Heart right ventricle (tissue), 16 donors: ENCODE measurements at regions not wholly inside any gene's neighbourhood (a gene's known extent, or its start where the extent isn't known, plus 50 kb on each side); places are given as distances from the start of the nearest gene placed in this dataset.

ENCODE experiments used
- ATAC-seq, 8 donors: fragments of 200-7000 bp; cut with Tn5 transposase; one replicate each; pipeline ENCODE4 v1.9.1; 2020; ENCODE audit warnings: mild to moderate bottlenecking in 8 of 8, moderate library complexity in 8 of 8, moderate number of reproducible peaks in 1 of 8
- DNase-seq, 2 donors: peaks; one replicate each; pipeline ENCODE4 v3.0.0-alpha.2; 2020
- H3K27ac ChIP-seq, 10 donors: fragments of 200-600 bp; sonication (generic) in 2 of 10; one replicate each; pipeline versions ENCODE4 v1.5.0 to v1.8.0; 2020 to 2022; ENCODE audit warnings: mild to moderate bottlenecking in 3 of 10
- H3K27me3 ChIP-seq, 7 donors: fragments of 200-600 bp; one replicate each; pipeline ENCODE4 v1.8.0; 2021 to 2022; ENCODE audit warnings: mild to moderate bottlenecking in 2 of 7
- H3K36me3 ChIP-seq, 9 donors: fragments of 200-600 bp; sonication (generic) in 1 of 9; one replicate each; pipeline versions ENCODE4 v1.5.0 to v1.8.0; 2020 to 2022; ENCODE audit warnings: mild to moderate bottlenecking in 2 of 9
- H3K4me1 ChIP-seq, 9 donors: fragments of 200-600 bp; sonication (generic) in 1 of 9; one replicate each; pipeline versions ENCODE4 v1.5.0 to v1.8.0; 2020 to 2022; ENCODE audit warnings: mild to moderate bottlenecking in 4 of 9
- H3K4me3 ChIP-seq, 10 donors: fragments of 200-600 bp; sonication (generic) in 2 of 10; one replicate each; pipeline versions ENCODE4 v1.5.0 to v1.8.0; 2020 to 2022; ENCODE audit warnings: mild to moderate bottlenecking in 7 of 10, moderate library complexity in 2 of 10
- H3K9me3 ChIP-seq, 11 donors: fragments of 200-600 bp in 10 of 11; sonication (generic) in 2 of 11; one replicate each; pipeline versions ENCODE4 v1.5.0 to v1.8.0; 2013 to 2022; ENCODE audit warnings: mild to moderate bottlenecking in 2 of 11, control low read depth in 1 of 11, moderate library complexity in 1 of 11
- CTCF ChIP-seq, 9 donors: fragments of 200-600 bp; sonication (generic) in 2 of 9; IDR thresholded peaks; one replicate each; pipeline versions ENCODE4 v1.5.0 to v1.8.0; 2021 to 2022; ENCODE audit warnings: antibody characterized with exemption in 9 of 9, mild to moderate bottlenecking in 5 of 9, moderate library complexity in 1 of 9
- WGBS, 2 donors: extraction: QIAGEN DNeasy Blood & Tissue Kit; methylation state at CpG; one replicate each; pipeline ENCODE4 v1.1.7; 2013; ENCODE audit warnings: inconsistent platforms in 1 of 2; 5-methylcytosine and 5-hydroxymethylcytosine counted together
- intact Hi-C, 10 donors: fragments of 100-400 bp; cut with DNase I; formaldehyde crosslinking; loops; one replicate each; pipeline versions ENCODE4 v1.11.1 to v1.14.2; 2022
- donor health status: Arrhythmogenic right ventricular cardiomyopathy.
- donor health status: ischemic (EF 13 %, LVEDD 7.1; RV severe dilation, severe dysfunction).
- donor health status: healthy with polysubstance abuse.
- donor health status: DM: no; HTN: yes; CAD: no.
- donor health status: DM: no; HTN: no; CAD: no.
- donor health status: ischemic (EF 25% LVEDD 6.9; RV normal size, moderate dysfunction).
- donor health status: ischemic (EF 25% LVEDD 5.7; RV mildly dilated, moderate dysfunction).
- donor health status: healthy.
- donor health status: DM: yes; HTN: yes; CAD: no.
- donor health status: Ischemic cardiomyopathy.
- donor health status: ischemic (EF 35%, LVEDD 5.7; RV mildly dilated, moderate dysfunction).
- donor health status: nonischemic (EF 11% LVEDD 7.7; RV severe dilation, severe dysfunction).
- donor health status: DM: yes; HTN: yes; CAD: no.
- donor health status: PGD.
- donor health status: ischemic (EF 29% LVEDD 5.4; RV normal size, mild dysfunction).
- donor health status: nonischemic (EF 23%, LVEDD 6.1; RV moderate dilation, normal function).

GRCh38 chr3:137131081-137131480, 173.3 kb downstream of the IL20RB start:
- Histone ChIP-seq H3K27me3 (peaks cover 0 to 6% (median 0%) of the 10 kb centered on the region in 7 donors), H3K27ac (no peak overlapping the region), H3K4me3 (no peak overlapping the region), H3K4me1 (no peaks in the 10 kb centered on the region), H3K9me3 (no peaks in the 10 kb centered on the region), H3K36me3 (no peaks in the 10 kb centered on the region)
- ATAC-seq = no peak
- intact Hi-C loops = no loop called here
- TF ChIP-seq CTCF (IDR thresholded peaks at IDR 0.05) = no peak
- 58 to 63% methylated on average over 2 of the region's 2 CpGs for WGBS, 2 donors
- DNase-seq = no peak

- DNase-seq (no peak), ATAC-seq (no peak)
- no peaks in the 10 kb centered on the region for H3K4me1 ChIP-seq
- H3K4me3 ChIP-seq = no peak overlapping the region
- no peak for TF ChIP-seq CTCF (IDR thresholded peaks at IDR 0.05)
- no peaks in the 10 kb centered on the region for H3K36me3 ChIP-seq
- no peak overlapping the region for H3K27ac ChIP-seq
- peaks cover 0 to 6% (median 0%) of the 10 kb centered on the region in 7 donors for H3K27me3 ChIP-seq
- H3K9me3 ChIP-seq = no peaks in the 10 kb centered on the region
- WGBS, 2 donors = 57 to 60% methylated on average over 4 of the region's 4 CpGs
- intact Hi-C loops = no loop called here
These were observed 176.6 kb downstream of the IL20RB start for GRCh38 chr3:137134431-137134830.

- ATAC-seq (no peak), DNase-seq (no peak)
- Histone ChIP-seq H3K4me1 (no peaks in the 10 kb centered on the region), H3K27ac (no peak overlapping the region), H3K36me3 (no peaks in the 10 kb centered on the region), H3K4me3 (no peak overlapping the region), H3K27me3 (peaks cover 0 to 4% (median 0%) of the 10 kb centered on the region in 7 donors), H3K9me3 (no peaks in the 10 kb centered on the region)
- intact Hi-C loops = no loop called here
- 47 to 56% methylated on average over 3 of the region's 3 CpGs for WGBS, 2 donors
- TF ChIP-seq CTCF (IDR thresholded peaks at IDR 0.05) = no peak
These were observed 190.6 kb downstream of the IL20RB start for GRCh38 chr3:137148406-137148805.

GRCh38 chr3:137148917-137149316, 191.1 kb downstream of the IL20RB start:
- no peaks in the 10 kb centered on the region for H3K36me3 ChIP-seq
- H3K4me1 ChIP-seq = no peaks in the 10 kb centered on the region
- TF ChIP-seq CTCF (IDR thresholded peaks at IDR 0.05) = no peak
- no peak overlapping the region for H3K27ac ChIP-seq
- DNase-seq = no peak
- no peak for ATAC-seq
- no peaks in the 10 kb centered on the region for H3K9me3 ChIP-seq
- intact Hi-C loops = no loop called here
- peaks cover 0 to 4% (median 0%) of the 10 kb centered on the region in 7 donors for H3K27me3 ChIP-seq
- H3K4me3 ChIP-seq = no peak overlapping the region
- 19 to 25% methylated on average over 2 of the region's 2 CpGs for WGBS, 2 donors
